HS-5 (cell line): ENCODE measurements at regions not wholly inside any gene's neighbourhood (a gene's known extent, or its start where the extent isn't known, plus 50 kb on each side); places are given as distances from the start of the nearest gene placed in this dataset.

ENCODE experiments used
- DNase-seq: peaks from one replicate; pipeline ENCODE4 v3.0.0-alpha.2; 2012; ENCODE audit warnings: low read depth

DNA sequence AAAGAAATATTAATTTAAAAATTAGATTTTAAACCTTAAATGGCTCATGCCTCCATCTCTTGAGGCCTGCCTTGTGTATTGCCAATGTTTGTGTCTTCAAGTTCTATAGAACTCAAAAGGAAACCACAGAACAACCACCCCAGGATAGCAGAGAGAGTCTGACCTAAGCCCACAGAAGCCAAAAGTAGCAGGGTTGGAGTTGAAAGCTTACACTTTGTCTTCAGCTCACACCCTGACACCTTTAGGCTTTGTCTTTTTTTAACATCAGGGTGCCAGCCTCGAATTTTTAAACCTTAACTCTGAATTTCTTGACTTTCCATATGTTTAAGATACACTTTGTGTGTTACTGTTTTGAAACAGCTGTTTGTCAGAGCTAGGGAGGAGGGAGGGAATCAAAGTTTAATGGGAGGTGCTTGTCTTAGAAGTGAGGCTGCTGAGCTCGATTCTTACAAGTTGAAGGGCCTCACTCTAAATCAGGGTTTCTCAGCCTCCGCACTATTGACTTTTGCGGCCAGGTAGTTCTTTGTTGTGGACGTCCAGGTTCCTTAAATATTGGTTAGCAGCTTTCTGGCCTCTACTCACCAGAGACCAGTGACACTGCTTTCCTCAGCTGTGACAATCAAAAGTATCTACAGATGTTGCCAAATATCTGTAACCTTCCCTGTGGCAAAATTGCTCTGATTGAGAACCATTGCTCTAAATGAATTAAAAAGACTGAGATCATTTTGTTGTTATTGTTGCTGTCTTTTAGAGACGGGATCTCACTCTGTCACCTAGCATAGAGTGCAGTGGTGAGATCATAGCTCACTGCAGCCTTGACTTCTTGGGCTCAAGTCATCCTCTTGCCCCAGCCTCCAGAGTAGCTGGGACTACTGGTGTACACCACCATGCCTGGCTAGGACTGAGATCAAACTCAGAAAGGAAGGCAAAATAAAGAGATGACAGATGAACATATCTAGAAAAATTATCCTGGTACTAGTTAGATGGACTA is 139.2 kb upstream of the EOMES start:
- DNase-seq, result no peak

DNA sequence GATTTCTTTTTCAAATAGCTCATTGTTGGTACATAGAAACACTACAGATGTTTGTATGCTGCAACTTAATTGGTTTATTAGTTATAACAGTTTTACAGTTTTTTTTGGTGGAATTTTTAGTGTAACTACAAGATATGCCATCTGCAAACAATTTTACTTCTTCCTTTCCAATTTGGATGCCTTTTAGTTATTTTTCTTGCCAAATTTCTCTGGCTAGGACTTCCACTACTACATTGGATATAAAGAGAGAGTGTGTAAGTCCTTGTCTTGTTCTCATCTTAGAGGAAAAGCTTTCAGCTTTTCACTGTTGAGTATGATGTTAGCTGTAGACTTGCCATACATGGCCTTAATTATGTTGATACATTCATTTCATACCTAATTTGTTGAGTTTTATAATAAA is 143.6 kb upstream of the EOMES start:
- DNase-seq, result no peak

DNA sequence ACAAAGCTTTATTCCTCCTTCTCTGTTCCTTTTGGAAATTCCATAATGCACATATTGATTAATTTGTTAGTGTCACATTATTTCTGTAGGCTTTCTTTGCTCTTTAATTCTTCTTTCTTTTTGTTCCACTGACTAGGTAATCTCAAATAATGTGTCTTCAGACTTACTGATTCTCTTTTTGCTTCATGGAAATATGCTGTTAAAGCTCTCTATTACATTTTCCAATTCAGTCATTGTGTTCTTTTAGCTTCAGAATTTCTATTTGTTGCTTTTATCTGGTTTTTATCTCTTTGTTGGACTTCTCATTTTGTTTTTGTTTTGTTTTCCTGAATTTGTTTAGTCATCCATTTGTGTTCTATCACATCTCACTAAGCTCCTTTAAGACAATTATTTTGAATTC is 147.0 kb upstream of the EOMES start:
- DNase-seq, result no peak

DNA sequence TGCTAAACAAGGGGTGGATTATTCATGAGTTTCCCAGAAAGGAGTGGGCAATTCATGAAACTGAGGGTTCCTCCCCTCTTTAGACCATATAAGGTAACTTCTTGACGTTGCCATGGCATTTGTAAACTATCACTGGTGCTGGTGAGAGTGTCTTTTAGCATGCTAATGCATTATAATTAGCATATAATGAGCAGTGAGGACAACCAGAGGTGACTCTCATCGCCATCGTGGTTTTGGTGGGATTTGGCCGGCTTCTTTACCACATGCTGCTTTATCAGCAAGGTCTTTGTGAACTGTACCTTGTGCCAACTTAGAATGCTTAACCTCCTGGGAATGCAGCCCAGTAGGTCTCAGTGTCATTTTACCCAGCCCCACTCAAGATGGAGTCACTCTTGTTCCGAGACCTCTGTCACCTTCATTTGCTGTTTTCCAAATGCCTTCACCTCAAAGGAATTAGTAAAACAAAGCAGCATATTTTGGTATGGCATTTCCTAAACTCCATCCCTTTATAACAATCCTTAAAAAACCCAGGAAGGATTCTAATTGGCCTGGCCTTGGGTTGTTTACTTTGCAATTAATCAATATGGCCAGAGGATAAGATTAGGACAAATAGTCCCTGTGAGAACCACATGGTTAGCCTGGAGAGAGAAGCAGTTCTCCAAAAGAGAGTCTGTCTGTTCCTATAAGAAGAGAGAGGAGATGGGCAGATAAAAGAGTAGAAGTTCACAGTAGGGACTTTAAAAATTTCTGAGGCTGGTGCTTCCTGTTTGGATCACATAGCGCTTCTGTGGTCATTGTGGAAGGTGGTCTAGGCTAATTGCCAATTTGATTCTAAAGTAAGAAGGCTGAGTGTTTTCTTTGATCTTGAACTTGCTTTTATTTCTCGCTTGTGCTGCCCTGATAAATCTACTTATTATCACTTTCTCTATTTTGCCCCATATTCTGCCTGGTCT is 155.2 kb upstream of the EOMES start:
- no peak for DNase-seq

DNA sequence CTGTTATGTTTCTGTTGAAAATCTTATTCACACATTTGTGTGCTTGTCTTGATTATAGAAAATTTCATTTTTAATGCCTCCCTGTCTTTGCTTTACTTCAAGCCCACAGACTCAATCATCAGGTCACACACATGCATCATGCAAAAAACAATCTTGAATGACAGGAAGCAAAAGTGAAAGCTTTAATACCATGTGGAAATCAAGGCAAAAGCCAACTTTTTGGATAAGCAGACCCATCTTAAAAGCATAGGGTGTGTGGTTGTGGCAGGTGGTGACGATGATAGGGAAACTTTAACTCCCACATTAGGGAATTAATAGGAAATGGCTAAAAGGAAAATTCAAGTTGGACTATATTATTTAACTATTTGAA is 155.9 kb upstream of the EOMES start:
- DNase-seq, result no peak

GRCh38 chr3:27880969-27881892 is 159.1 kb upstream of the EOMES start:
- DNase-seq, result no peak

DNA sequence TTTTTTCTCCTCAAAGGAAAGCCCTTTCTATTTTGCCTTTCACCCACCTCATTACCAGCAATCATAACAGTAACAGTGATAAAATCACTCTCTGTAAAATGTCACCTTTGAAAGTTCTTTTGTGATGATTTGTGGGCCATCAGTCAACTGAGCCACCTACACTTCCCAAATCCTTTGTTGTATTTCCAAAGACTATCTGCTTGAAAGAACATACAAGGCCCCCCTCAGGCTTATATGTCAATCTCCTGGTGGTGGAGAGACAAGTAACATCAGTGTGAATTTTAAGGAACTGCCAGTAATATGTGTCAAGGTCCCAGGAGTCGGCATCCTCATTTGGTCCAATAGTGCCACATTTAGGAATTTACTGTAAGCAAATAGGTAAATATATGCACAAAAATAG is 161.1 kb upstream of the EOMES start:
- DNase-seq, result no peak

DNA sequence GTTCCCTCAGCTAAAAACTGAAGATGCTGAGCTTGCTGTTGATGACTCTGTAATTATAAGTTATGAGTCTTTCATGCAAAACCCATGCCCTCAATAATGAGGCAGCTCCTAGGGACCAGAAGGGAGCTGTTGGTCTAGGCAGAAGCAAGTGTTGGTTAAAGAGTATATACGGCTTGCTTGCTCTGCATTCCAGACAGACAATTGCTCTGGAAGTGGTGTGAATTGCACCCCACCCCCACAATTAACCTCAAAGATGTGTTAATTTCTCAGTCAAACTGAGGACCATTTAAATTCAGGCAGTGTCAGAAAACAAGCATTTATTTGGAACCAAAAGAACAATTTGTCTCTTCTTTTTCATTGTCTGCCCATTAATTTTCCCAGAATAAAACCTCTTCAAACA is 163.5 kb upstream of the EOMES start:
- DNase-seq, result no peak

GRCh38 chr3:27888562-27888961 is 166.4 kb upstream of the EOMES start:
- no peak for DNase-seq

DNA sequence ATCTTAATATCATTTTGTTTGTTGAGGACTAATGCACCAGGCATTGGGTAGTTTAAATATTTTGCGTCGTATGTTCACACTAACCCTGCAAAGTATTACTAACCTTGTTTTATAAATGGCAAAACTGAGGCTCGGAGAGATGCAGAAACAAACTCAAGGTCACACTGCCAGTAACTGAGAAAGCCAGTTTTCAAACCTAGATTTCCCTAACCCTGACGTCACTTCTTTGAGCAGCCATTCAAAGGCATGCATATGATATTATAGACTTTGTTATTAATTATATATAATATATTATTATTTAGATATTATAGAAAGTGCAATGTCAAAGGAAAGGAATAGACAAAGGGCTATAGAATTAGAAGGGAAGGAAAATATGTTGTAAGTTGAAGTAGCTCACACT is 167.6 kb upstream of the EOMES start:
- DNase-seq, result no peak

GRCh38 chr3:27900316-27900715 is 178.2 kb upstream of the EOMES start:
- DNase-seq, result no peak

- DNase-seq, result no peak
Observed at GRCh38 chr3:27903446-27903845, 181.3 kb upstream of the EOMES start.

GRCh38 chr3:27905625-27906024 is 183.5 kb upstream of the EOMES start:
- no peak for DNase-seq

DNA sequence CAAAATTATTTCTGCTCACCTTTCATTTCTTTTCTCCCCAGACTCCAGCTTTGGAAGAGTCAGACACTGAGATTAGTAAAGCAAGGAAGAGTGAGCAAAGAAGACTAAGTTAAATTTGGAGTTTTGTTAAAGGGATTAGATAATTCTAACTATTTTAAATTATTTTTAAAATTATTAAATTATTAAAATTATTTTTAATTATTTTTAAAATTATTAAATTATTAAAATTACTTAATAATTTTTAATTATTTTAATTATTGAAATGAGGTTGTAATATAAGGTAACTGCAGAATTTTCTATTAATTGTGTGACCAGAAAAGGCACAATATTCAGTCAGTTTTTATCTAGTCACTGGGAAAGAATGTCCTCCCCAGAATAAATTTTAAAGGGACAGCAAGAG is 185.0 kb upstream of the EOMES start:
- DNase-seq, result no peak

GRCh38 chr3:27907929-27908328 is 185.8 kb upstream of the EOMES start:
- DNase-seq, result no peak

GRCh38 chr3:27910456-27910855 is 188.3 kb upstream of the EOMES start:
- DNase-seq, result no peak

GRCh38 chr3:27914199-27914598 is 192.1 kb upstream of the EOMES start:
- no peak for DNase-seq

- DNase-seq, result no peak
Observed at GRCh38 chr3:27923349-27924068, 201.4 kb upstream of the EOMES start.

GRCh38 chr3:27927882-27928281 is 205.8 kb upstream of the EOMES start:
- DNase-seq, result no peak

GRCh38 chr3:27930052-27930602 is 208.0 kb upstream of the EOMES start:
- no peak for DNase-seq

DNA sequence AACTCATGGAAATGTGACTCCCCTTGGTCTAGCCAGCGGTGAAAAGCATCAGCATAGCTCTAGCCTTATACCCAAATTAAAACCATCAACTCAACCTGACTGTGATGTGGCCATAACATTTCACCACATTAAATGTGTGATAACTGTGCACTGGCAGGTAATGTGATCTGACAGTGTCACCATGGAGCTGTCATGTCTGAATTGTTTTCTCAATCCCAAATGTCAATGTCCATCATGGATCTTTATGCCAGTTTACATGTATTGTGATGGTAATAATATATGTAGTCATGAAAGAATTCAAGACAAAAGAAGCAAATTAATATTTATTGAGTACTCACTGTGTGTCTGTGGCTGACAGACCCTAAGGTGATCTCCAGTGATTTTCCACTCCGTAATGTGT is 213.4 kb upstream of the EOMES start:
- no peak for DNase-seq
